ENCODE measurements at regions not wholly inside any gene's neighbourhood (a gene's known extent, or its start where the extent isn't known, plus 50 kb on each side); places are given as distances from the start of the nearest gene placed in this dataset.

DNA sequence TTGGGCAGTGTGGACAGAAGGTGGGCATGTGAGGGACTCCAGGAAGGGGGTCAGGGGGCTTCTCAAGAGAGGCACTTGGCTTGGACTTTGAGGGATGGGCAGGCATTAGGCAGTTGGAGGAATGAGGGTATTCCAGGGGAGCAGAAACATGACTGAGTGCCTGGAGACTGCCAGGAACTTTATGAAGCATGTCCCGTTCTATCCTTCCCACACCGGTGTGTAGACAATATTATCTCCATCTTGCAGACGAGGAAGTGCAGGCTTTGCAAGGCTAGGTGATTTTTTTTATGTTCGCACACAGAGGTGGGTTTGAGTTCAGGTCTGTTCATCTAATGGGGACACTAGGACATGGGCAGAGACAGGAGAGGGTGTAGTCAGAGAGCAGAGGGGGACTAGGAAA lies 162.7 kb downstream of the RPS24 start:
- intact Hi-C loops (cut with micrococcal nuclease): no loop called here
- Mint-ChIP-seq H3K9me3 (peaks cover 4% of the 10 kb centered on the region), H3K4me3 (no peak overlapping the region)

GRCh38 chr10:78196964-78197363 lies 163.3 kb downstream of the RPS24 start:
- H3K27ac Mint-ChIP-seq: no peak overlapping the region
- H3K27me3 Mint-ChIP-seq (ENCODE audit: insufficient read depth): peaks cover 2% of the 10 kb centered on the region
- H3K36me3 Mint-ChIP-seq (ENCODE audit: low read depth): no peaks in the 10 kb centered on the region
- DNase-seq (ENCODE audit: low spot score): no peak
- H3K9me3 Mint-ChIP-seq: peaks cover 4% of the 10 kb centered on the region
- H3K4me3 Mint-ChIP-seq: no peak overlapping the region
- no peaks in the 10 kb centered on the region for H3K4me1 Mint-ChIP-seq (ENCODE audit: low read depth)
- intact Hi-C loops (cut with micrococcal nuclease): no loop called here

More for the DNA sequence above, 162.7 kb downstream of the RPS24 start:
- DNase-seq (ENCODE audit: low spot score): no peak
- H3K27ac Mint-ChIP-seq: no peak overlapping the region
- no peaks in the 10 kb centered on the region for H3K36me3 Mint-ChIP-seq (ENCODE audit: low read depth)
- H3K27me3 Mint-ChIP-seq (ENCODE audit: insufficient read depth): peaks cover 2% of the 10 kb centered on the region
- no peaks in the 10 kb centered on the region for H3K4me1 Mint-ChIP-seq (ENCODE audit: low read depth)

- no peak for DNase-seq (ENCODE audit: low spot score)
- Mint-ChIP-seq H3K9me3 (peaks cover 4% of the 10 kb centered on the region), H3K27me3 (ENCODE audit: insufficient read depth) (no peaks in the 10 kb centered on the region), H3K36me3 (ENCODE audit: low read depth) (no peaks in the 10 kb centered on the region), H3K27ac (no peak overlapping the region), H3K4me3 (no peak overlapping the region), H3K4me1 (ENCODE audit: low read depth) (no peaks in the 10 kb centered on the region)
- intact Hi-C loops (cut with micrococcal nuclease): no loop called here
These were observed 164.1 kb downstream of the RPS24 start for GRCh38 chr10:78197628-78198272.

GRCh38 chr10:78199005-78199725 lies 165.5 kb downstream of the RPS24 start:
- Mint-ChIP-seq H3K36me3 (ENCODE audit: low read depth) (no peaks in the 10 kb centered on the region), H3K27ac (no peak overlapping the region), H3K4me1 (ENCODE audit: low read depth) (no peaks in the 10 kb centered on the region), H3K4me3 (no peak overlapping the region), H3K27me3 (ENCODE audit: insufficient read depth) (no peaks in the 10 kb centered on the region), H3K9me3 (no peaks in the 10 kb centered on the region)
- DNase-seq (ENCODE audit: low spot score): no peak
- intact Hi-C loops (cut with micrococcal nuclease): no loop called here

GRCh38 chr10:78199759-78200158 lies 166.1 kb downstream of the RPS24 start:
- Mint-ChIP-seq H3K27me3 (ENCODE audit: insufficient read depth) (no peaks in the 10 kb centered on the region), H3K4me1 (ENCODE audit: low read depth) (no peaks in the 10 kb centered on the region), H3K36me3 (ENCODE audit: low read depth) (no peaks in the 10 kb centered on the region), H3K27ac (no peak overlapping the region), H3K4me3 (no peak overlapping the region), H3K9me3 (no peaks in the 10 kb centered on the region)
- intact Hi-C loops (cut with micrococcal nuclease): loop anchor here (10.0 kb wide), 1 partner anchor 455 kb away; no protein-coding TSS in a partner anchor
- no peak for DNase-seq (ENCODE audit: low spot score)

DNA sequence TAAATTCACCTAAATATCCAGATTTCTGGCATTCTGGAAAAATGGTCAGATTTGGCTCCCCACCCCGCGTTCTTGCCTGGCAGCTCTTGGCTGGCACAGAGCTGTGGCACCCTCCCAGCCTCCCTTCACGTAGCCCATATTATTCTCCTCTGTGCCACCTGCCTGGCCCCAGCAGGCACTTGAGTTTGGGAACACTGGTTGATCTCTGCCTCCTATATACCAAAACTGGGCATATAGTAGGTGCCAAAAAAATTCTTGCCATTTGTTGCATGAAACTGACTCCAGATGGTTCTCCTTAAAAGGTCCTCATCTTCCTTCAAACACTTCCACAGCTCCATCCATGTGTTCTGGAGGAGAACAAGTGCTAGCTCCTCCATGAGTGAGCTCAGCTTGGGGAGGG lies 167.0 kb downstream of the RPS24 start:
- DNase-seq (ENCODE audit: low spot score): no peak
- Mint-ChIP-seq H3K27ac (no peak overlapping the region), H3K4me3 (no peak overlapping the region), H3K36me3 (ENCODE audit: low read depth) (no peaks in the 10 kb centered on the region), H3K4me1 (ENCODE audit: low read depth) (no peaks in the 10 kb centered on the region), H3K27me3 (ENCODE audit: insufficient read depth) (no peaks in the 10 kb centered on the region), H3K9me3 (no peaks in the 10 kb centered on the region)
- intact Hi-C loops (cut with micrococcal nuclease): loop anchor here (10.0 kb wide), 1 partner anchor 454 kb away; no protein-coding TSS in a partner anchor

DNA sequence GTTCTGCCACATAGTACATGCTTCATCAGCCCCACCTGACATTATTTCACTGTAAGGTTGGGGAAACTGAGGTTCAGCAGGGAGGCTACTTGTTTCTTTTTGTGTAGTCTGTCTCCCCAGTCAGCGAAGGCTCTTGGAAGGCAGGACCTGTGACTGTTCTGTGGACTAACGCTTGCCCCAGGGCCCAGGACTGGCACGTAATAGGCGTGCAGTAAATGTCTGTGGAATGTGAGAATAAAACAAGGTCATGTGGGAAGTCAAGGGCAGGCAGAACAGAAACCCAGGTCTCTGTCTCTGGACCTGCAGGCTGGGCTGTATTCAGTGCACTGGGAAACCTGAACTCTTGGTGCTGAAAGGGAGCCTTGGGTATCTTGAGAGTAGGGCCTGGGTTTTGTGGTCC lies 168.7 kb downstream of the RPS24 start:
- H3K4me3 Mint-ChIP-seq: no peak overlapping the region
- H3K27me3 Mint-ChIP-seq (ENCODE audit: insufficient read depth): peaks cover 2% of the 10 kb centered on the region
- intact Hi-C loops (cut with micrococcal nuclease): loop anchor here (10.0 kb wide), 1 partner anchor 452 kb away; no protein-coding TSS in a partner anchor
- H3K9me3 Mint-ChIP-seq: no peaks in the 10 kb centered on the region
- H3K4me1 Mint-ChIP-seq (ENCODE audit: low read depth): no peaks in the 10 kb centered on the region
- H3K36me3 Mint-ChIP-seq (ENCODE audit: low read depth): no peaks in the 10 kb centered on the region
- DNase-seq (ENCODE audit: low spot score): no peak
- no peak overlapping the region for H3K27ac Mint-ChIP-seq

DNA sequence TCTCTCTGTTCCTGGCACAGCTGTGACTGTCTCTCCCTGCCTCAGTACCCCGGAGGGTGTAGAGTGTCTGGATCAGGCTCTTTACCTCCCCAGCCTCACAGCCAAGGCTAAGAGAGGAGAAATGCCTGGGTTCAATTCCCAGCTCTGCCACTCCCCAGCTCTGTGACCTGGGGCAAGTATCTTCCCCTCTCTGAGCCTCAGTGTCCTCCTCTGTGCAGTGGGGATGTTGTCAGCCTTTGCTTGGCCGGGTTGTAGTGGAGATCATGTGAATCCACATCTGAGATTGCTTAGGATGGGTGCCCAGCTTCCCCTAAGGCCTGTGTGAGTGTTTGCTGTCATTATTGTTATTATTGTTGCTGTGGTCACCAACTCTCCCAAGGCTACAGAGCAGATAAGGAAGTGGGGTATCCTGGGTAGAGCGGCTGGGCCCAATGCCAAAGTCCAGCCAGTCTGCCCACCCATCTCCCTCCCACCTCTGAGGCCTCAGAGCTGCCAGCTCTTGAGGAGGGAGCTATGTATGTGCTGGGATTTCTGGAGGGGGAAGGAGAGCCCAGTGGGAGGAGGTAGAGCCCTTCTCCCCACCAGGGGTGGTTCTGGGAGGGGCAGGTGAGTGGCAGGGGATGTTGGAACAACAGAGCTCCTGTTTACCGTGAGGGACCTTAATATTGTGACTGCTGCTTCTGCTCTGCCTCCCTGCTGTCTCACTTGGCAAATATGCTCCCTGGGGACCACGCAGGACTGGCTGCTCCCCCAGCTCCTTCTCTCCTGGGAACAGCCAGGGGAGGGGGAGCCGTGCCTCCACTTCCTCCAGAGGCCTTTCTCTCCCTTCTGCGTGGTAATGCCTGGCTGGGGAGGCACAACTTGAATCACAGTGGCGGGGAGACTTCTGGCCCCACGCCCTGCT lies 170.5 kb downstream of the RPS24 start:
- Mint-ChIP-seq H3K4me3 (no peak overlapping the region), H3K4me1 (ENCODE audit: low read depth) (no peaks in the 10 kb centered on the region), H3K36me3 (ENCODE audit: low read depth) (no peaks in the 10 kb centered on the region), H3K27ac (no peak overlapping the region), H3K27me3 (ENCODE audit: insufficient read depth) (peaks cover 2% of the 10 kb centered on the region), H3K9me3 (no peaks in the 10 kb centered on the region)
- intact Hi-C loops (cut with micrococcal nuclease): loop anchor here (10.0 kb wide), 1 partner anchor 451 kb away; no protein-coding TSS in a partner anchor
- DNase-seq (ENCODE audit: low spot score): no peak

DNA sequence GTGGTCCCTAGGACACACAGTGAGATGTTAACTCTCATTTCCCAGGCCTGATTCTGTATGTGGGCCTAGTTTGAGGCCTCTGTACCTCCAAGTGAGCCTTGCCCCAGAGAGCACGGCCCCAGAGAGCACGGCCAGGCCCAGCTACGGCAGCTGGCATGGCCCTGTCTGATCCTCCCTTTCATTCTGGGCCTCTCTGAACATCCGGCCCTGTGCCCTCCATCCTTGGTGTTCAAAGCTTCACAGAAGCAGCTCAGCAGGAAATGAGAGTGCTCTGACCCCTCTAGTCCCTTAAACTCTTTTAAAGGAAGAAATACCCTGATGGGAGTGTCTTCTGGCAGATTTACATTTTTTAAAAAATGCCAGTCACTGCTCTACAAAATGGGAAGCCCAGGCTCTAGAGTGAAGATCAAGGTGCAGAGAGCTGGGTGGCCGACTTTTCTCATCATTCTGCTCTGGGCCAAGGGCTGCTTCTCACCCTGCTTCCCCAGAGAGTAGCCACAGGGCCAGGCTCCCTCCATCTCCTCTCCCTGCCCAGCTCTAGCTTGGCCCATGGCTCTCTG lies 171.9 kb downstream of the RPS24 start:
- H3K4me3 Mint-ChIP-seq: no peak overlapping the region

GRCh38 chr10:78207216-78207615 lies 173.6 kb downstream of the RPS24 start:
- peaks cover 2% of the 10 kb centered on the region for H3K27me3 Mint-ChIP-seq (ENCODE audit: insufficient read depth)
- H3K27ac Mint-ChIP-seq: no peak overlapping the region
- no peak for DNase-seq (ENCODE audit: low spot score)
- no peaks in the 10 kb centered on the region for H3K4me1 Mint-ChIP-seq (ENCODE audit: low read depth)
- H3K4me3 Mint-ChIP-seq: no peak overlapping the region
- no peaks in the 10 kb centered on the region for H3K36me3 Mint-ChIP-seq (ENCODE audit: low read depth)
- intact Hi-C loops (cut with micrococcal nuclease): loop anchor here (10.0 kb wide), 1 partner anchor 448 kb away; no protein-coding TSS in a partner anchor
- H3K9me3 Mint-ChIP-seq: no peaks in the 10 kb centered on the region

More for the DNA sequence above, 171.9 kb downstream of the RPS24 start:
- no peak overlapping the region for H3K27ac Mint-ChIP-seq
- H3K9me3 Mint-ChIP-seq: no peaks in the 10 kb centered on the region
- no peaks in the 10 kb centered on the region for H3K4me1 Mint-ChIP-seq (ENCODE audit: low read depth)
- intact Hi-C loops (cut with micrococcal nuclease): loop anchor here (10.0 kb wide), 1 partner anchor 449 kb away; no protein-coding TSS in a partner anchor
- no peak for DNase-seq (ENCODE audit: low spot score)
- H3K36me3 Mint-ChIP-seq (ENCODE audit: low read depth): no peaks in the 10 kb centered on the region
- H3K27me3 Mint-ChIP-seq (ENCODE audit: insufficient read depth): peaks cover 2% of the 10 kb centered on the region

DNA sequence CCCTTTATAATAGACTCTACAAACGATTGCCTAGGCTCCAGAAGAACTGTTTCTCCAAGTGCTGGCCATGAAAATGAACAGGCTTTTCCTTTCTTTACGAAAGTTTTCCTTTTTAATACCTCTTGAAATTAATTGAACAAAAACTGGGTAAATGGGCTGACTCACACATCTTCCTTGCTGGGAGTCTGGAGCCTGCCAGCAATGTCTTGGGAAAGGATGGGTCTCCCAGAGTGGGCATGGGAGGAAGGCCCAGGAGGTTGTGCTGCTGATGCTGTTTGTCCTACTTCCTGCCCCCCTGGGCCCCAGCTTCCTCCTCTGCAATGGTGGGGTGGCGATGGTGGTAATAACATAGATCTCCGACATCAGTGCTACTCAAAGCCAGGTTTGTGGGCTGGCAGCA lies 174.1 kb downstream of the RPS24 start:
- Mint-ChIP-seq H3K27ac (no peak overlapping the region), H3K9me3 (no peaks in the 10 kb centered on the region), H3K4me1 (ENCODE audit: low read depth) (no peaks in the 10 kb centered on the region), H3K4me3 (no peak overlapping the region), H3K27me3 (ENCODE audit: insufficient read depth) (peaks cover 2% of the 10 kb centered on the region), H3K36me3 (ENCODE audit: low read depth) (no peaks in the 10 kb centered on the region)
- DNase-seq (ENCODE audit: low spot score): no peak
- intact Hi-C loops (cut with micrococcal nuclease): loop anchor here (10.0 kb wide), 1 partner anchor 447 kb away; no protein-coding TSS in a partner anchor

GRCh38 chr10:78209970-78210369 lies 176.3 kb downstream of the RPS24 start:
- Mint-ChIP-seq H3K4me3 (no peak overlapping the region), H3K36me3 (ENCODE audit: low read depth) (no peaks in the 10 kb centered on the region), H3K4me1 (ENCODE audit: low read depth) (no peaks in the 10 kb centered on the region), H3K9me3 (no peaks in the 10 kb centered on the region), H3K27ac (no peak overlapping the region), H3K27me3 (ENCODE audit: insufficient read depth) (peaks cover 2% of the 10 kb centered on the region)
- no peak for DNase-seq (ENCODE audit: low spot score)
- intact Hi-C loops (cut with micrococcal nuclease): loop anchor here (10.0 kb wide), 1 partner anchor 445 kb away; no protein-coding TSS in a partner anchor

Data from activated T-helper 1 cell treated with anti-CD3 and anti-CD28 coated beads, Interleukin-12 subunit alpha, Interleukin-12 subunit beta, Interleukin-2, Interleukin-4 antibody, amounts not matched to agents 30 ng/mL and 10 ng/mL and 1 ng/mL, durations not matched to agents 14 hours and 24 hours and 36 hours (primary cell).